ENCODE measurements at regions not wholly inside any gene's neighbourhood (a gene's known extent, or its start where the extent isn't known, plus 50 kb on each side); places are given as distances from the start of the nearest gene placed in this dataset.
"Not testable (repeated sequence)": the region's sequence is repeated elsewhere in the genome, so short reads cannot be mapped to it uniquely, and the experiment has no call there.

- no peaks in the 10 kb centered on the region for H3K9me3 ChIP-seq (ENCODE audit: severe bottlenecking)
- no peak for ATAC-seq (ENCODE audit: low read depth)
- TF ChIP-seq CTCF (IDR thresholded peaks at IDR 0.05; ENCODE audit: poor library complexity, severe bottlenecking) = no peak
- DNase-seq (ENCODE audit: low spot score) = no peak
- no peaks in the 10 kb centered on the region for H3K27me3 ChIP-seq (ENCODE audit: insufficient read depth, poor library complexity, severe bottlenecking)
- H3K4me1 ChIP-seq (ENCODE audit: insufficient read depth, poor library complexity, severe bottlenecking) = no peaks in the 10 kb centered on the region
- H3K4me3 ChIP-seq (ENCODE audit: severe bottlenecking) = no peak overlapping the region
- H3K27ac ChIP-seq (ENCODE audit: poor library complexity, severe bottlenecking) = no peak overlapping the region
- no peaks in the 10 kb centered on the region for H3K36me3 ChIP-seq (ENCODE audit: low read depth)
Observed at GRCh38 chrX:109920325-109920724, 82.6 kb upstream of the TMEM164 start.

- H3K27me3 ChIP-seq (ENCODE audit: insufficient read depth, poor library complexity, severe bottlenecking) = no peaks in the 10 kb centered on the region
- no peak overlapping the region for H3K4me3 ChIP-seq (ENCODE audit: severe bottlenecking)
- H3K27ac ChIP-seq (ENCODE audit: poor library complexity, severe bottlenecking) = no peak overlapping the region
- DNase-seq (ENCODE audit: low spot score) (no peak), ATAC-seq (ENCODE audit: low read depth) (no peak)
- TF ChIP-seq CTCF (IDR thresholded peaks at IDR 0.05; ENCODE audit: poor library complexity, severe bottlenecking) = no peak
- no peaks in the 10 kb centered on the region for H3K9me3 ChIP-seq (ENCODE audit: severe bottlenecking)
- H3K36me3 ChIP-seq (ENCODE audit: low read depth) = no peaks in the 10 kb centered on the region
- H3K4me1 ChIP-seq (ENCODE audit: insufficient read depth, poor library complexity, severe bottlenecking) = no peaks in the 10 kb centered on the region
Observed at GRCh38 chrX:109920868-109921267, 82.0 kb upstream of the TMEM164 start.

- no peak for DNase-seq (ENCODE audit: low spot score)
Observed at GRCh38 chrX:109922190-109922589, 80.7 kb upstream of the TMEM164 start.

GRCh38 chrX:109925003-109925402 lies 77.9 kb upstream of the TMEM164 start:
- not testable (repeated sequence) for H3K4me1 ChIP-seq (ENCODE audit: insufficient read depth, poor library complexity, severe bottlenecking); ATAC-seq (ENCODE audit: low read depth); H3K4me3 ChIP-seq (ENCODE audit: severe bottlenecking); H3K27me3 ChIP-seq (ENCODE audit: insufficient read depth, poor library complexity, severe bottlenecking); H3K9me3 ChIP-seq (ENCODE audit: severe bottlenecking); H3K27ac ChIP-seq (ENCODE audit: poor library complexity, severe bottlenecking); DNase-seq (ENCODE audit: low spot score); H3K36me3 ChIP-seq (ENCODE audit: low read depth)

More at GRCh38 chrX:109922190-109922589, 80.7 kb upstream of the TMEM164 start:
- no peak overlapping the region for H3K27ac ChIP-seq (ENCODE audit: poor library complexity, severe bottlenecking)
- no peaks in the 10 kb centered on the region for H3K27me3 ChIP-seq (ENCODE audit: insufficient read depth, poor library complexity, severe bottlenecking)
- TF ChIP-seq CTCF (IDR thresholded peaks at IDR 0.05; ENCODE audit: poor library complexity, severe bottlenecking) = no peak
- H3K4me1 ChIP-seq (ENCODE audit: insufficient read depth, poor library complexity, severe bottlenecking) = no peaks in the 10 kb centered on the region
- no peaks in the 10 kb centered on the region for H3K9me3 ChIP-seq (ENCODE audit: severe bottlenecking)
- no peak overlapping the region for H3K4me3 ChIP-seq (ENCODE audit: severe bottlenecking)
- ATAC-seq (ENCODE audit: low read depth) = no peak
- H3K36me3 ChIP-seq (ENCODE audit: low read depth) = no peaks in the 10 kb centered on the region

- Histone ChIP-seq H3K4me1 (ENCODE audit: insufficient read depth, poor library complexity, severe bottlenecking) (no peaks in the 10 kb centered on the region), H3K27ac (ENCODE audit: poor library complexity, severe bottlenecking) (no peak overlapping the region), H3K9me3 (ENCODE audit: severe bottlenecking) (no peaks in the 10 kb centered on the region), H3K27me3 (ENCODE audit: insufficient read depth, poor library complexity, severe bottlenecking) (no peaks in the 10 kb centered on the region), H3K36me3 (ENCODE audit: low read depth) (no peaks in the 10 kb centered on the region), H3K4me3 (ENCODE audit: severe bottlenecking) (no peak overlapping the region)
- no peak for ATAC-seq (ENCODE audit: low read depth)
- no peak for TF ChIP-seq CTCF (IDR thresholded peaks at IDR 0.05; ENCODE audit: poor library complexity, severe bottlenecking)
- DNase-seq (ENCODE audit: low spot score) = no peak
Observed at GRCh38 chrX:109925656-109926055, 77.3 kb upstream of the TMEM164 start.
